ENCODE measurements at regions not wholly inside any gene's neighbourhood (a gene's known extent, or its start where the extent isn't known, plus 50 kb on each side); places are given as distances from the start of the nearest gene placed in this dataset.
"Not testable (repeated sequence)": the region's sequence is repeated elsewhere in the genome, so short reads cannot be mapped to it uniquely, and the experiment has no call there.

- TF ChIP-seq EZH2 (IDR thresholded peaks at IDR 0.05; ENCODE audit: borderline replicate concordance, insufficient read depth, low read length, poor library complexity, severe bottlenecking); EP300 (conservative IDR thresholded peaks at IDR 0.05; ENCODE audit: poor library complexity, severe bottlenecking); RAD21 (conservative IDR thresholded peaks at IDR 0.05); SMC3 (conservative IDR thresholded peaks at IDR 0.05; ENCODE audit: poor library complexity); POLR2AphosphoS5 (IDR thresholded peaks at IDR 0.05); TAF1 (IDR thresholded peaks at IDR 0.05; ENCODE audit: low read depth): not testable (repeated sequence)
- TF ChIP-seq, protein P1, sequence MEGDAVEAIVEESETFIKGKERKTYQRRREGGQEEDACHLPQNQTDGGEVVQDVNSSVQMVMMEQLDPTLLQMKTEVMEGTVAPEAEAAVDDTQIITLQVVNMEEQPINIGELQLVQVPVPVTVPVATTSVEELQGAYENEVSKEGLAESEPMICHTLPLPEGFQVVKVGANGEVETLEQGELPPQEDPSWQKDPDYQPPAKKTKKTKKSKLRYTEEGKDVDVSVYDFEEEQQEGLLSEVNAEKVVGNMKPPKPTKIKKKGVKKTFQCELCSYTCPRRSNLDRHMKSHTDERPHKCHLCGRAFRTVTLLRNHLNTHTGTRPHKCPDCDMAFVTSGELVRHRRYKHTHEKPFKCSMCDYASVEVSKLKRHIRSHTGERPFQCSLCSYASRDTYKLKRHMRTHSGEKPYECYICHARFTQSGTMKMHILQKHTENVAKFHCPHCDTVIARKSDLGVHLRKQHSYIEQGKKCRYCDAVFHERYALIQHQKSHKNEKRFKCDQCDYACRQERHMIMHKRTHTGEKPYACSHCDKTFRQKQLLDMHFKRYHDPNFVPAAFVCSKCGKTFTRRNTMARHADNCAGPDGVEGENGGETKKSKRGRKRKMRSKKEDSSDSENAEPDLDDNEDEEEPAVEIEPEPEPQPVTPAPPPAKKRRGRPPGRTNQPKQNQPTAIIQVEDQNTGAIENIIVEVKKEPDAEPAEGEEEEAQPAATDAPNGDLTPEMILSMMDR (IDR thresholded peaks at IDR 0.05; ENCODE audit: poor library complexity, severe bottlenecking) = not testable (repeated sequence)
- TF ChIP-seq, protein P2, sequence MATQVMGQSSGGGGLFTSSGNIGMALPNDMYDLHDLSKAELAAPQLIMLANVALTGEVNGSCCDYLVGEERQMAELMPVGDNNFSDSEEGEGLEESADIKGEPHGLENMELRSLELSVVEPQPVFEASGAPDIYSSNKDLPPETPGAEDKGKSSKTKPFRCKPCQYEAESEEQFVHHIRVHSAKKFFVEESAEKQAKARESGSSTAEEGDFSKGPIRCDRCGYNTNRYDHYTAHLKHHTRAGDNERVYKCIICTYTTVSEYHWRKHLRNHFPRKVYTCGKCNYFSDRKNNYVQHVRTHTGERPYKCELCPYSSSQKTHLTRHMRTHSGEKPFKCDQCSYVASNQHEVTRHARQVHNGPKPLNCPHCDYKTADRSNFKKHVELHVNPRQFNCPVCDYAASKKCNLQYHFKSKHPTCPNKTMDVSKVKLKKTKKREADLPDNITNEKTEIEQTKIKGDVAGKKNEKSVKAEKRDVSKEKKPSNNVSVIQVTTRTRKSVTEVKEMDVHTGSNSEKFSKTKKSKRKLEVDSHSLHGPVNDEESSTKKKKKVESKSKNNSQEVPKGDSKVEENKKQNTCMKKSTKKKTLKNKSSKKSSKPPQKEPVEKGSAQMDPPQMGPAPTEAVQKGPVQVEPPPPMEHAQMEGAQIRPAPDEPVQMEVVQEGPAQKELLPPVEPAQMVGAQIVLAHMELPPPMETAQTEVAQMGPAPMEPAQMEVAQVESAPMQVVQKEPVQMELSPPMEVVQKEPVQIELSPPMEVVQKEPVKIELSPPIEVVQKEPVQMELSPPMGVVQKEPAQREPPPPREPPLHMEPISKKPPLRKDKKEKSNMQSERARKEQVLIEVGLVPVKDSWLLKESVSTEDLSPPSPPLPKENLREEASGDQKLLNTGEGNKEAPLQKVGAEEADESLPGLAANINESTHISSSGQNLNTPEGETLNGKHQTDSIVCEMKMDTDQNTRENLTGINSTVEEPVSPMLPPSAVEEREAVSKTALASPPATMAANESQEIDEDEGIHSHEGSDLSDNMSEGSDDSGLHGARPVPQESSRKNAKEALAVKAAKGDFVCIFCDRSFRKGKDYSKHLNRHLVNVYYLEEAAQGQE (IDR thresholded peaks at IDR 0.05; ENCODE audit: borderline replicate concordance) = not testable (repeated sequence)
These were observed 324.6 kb downstream of the UBE2NL start for GRCh38 chrX:144208360-144209024.

Measured in neural cell (in vitro differentiated cells).